Bronchial epithelial cell (primary cell): ENCODE measurements at regions not wholly inside any gene's neighbourhood (a gene's known extent, or its start where the extent isn't known, plus 50 kb on each side); places are given as distances from the start of the nearest gene placed in this dataset.
"Not testable (repeated sequence)": the region's sequence is repeated elsewhere in the genome, so short reads cannot be mapped to it uniquely, and the experiment has no call there.

Experiments used
- DNase-seq: peaks from one replicate; pipeline ENCODE4 v3.0.0-alpha.2; 2010; ENCODE audit warnings: low read depth
- FAIRE-seq: peaks from 2 replicates; lab custom pipeline; 2011; peaks lifted over from hg19 to GRCh38; lab: Jason Lieb, UNC
- H3K27me3 ChIP-seq: 2 replicates; pipeline ENCODE4 v1.5.1; 2011; ENCODE audit warnings: low read length; ENCODE audit not compliant: control insufficient read depth, insufficient read depth
- H3K36me3 ChIP-seq: 2 replicates; pipeline ENCODE4 v1.5.1; 2011; ENCODE audit warnings: low read length; ENCODE audit not compliant: control insufficient read depth, insufficient read depth
- H3K4me3 ChIP-seq: 2 replicates; pipeline ENCODE4 v1.5.1; 2011; ENCODE audit warnings: mild to moderate bottlenecking, low read depth, low read length, control low read depth
- CTCF ChIP-seq: IDR thresholded peaks from 2 replicates; pipeline ENCODE4 v1.5.1; 2011; ENCODE audit warnings: mild to moderate bottlenecking, moderate library complexity, low read length, control low read depth, inconsistent platforms; ENCODE audit not compliant: insufficient read depth, severe bottlenecking

- TF ChIP-seq CTCF, result no peak
- H3K4me3 ChIP-seq, result no peak overlapping the region
- no peak for FAIRE-seq
- no peak for DNase-seq
- H3K27me3 ChIP-seq, result no peaks in the 10 kb centered on the region
- no peaks in the 10 kb centered on the region for H3K36me3 ChIP-seq
Observed at GRCh38 chr21:33993286-33994231, 78.0 kb upstream of the ATP5PO start.

- not testable (repeated sequence) for H3K27me3 ChIP-seq, H3K36me3 ChIP-seq, DNase-seq, FAIRE-seq, H3K4me3 ChIP-seq
Observed at GRCh38 chr21:33992412-33992811, 76.8 kb upstream of the ATP5PO start.

- peaks cover 4% of the 10 kb centered on the region for H3K27me3 ChIP-seq
- TF ChIP-seq CTCF, result no peak
- no peaks in the 10 kb centered on the region for H3K36me3 ChIP-seq
- no peak for FAIRE-seq
- no peak for DNase-seq
- H3K4me3 ChIP-seq, result no peak overlapping the region
Observed at GRCh38 chr21:33991133-33991532, 75.5 kb upstream of the ATP5PO start.

- FAIRE-seq (no peak), DNase-seq (no peak)
- Histone ChIP-seq H3K4me3 (no peak overlapping the region), H3K36me3 (no peaks in the 10 kb centered on the region), H3K27me3 (peaks cover 8% of the 10 kb centered on the region)
- TF ChIP-seq CTCF, result no peak
Observed at GRCh38 chr21:33989440-33989839, 73.8 kb upstream of the ATP5PO start.

DNA sequence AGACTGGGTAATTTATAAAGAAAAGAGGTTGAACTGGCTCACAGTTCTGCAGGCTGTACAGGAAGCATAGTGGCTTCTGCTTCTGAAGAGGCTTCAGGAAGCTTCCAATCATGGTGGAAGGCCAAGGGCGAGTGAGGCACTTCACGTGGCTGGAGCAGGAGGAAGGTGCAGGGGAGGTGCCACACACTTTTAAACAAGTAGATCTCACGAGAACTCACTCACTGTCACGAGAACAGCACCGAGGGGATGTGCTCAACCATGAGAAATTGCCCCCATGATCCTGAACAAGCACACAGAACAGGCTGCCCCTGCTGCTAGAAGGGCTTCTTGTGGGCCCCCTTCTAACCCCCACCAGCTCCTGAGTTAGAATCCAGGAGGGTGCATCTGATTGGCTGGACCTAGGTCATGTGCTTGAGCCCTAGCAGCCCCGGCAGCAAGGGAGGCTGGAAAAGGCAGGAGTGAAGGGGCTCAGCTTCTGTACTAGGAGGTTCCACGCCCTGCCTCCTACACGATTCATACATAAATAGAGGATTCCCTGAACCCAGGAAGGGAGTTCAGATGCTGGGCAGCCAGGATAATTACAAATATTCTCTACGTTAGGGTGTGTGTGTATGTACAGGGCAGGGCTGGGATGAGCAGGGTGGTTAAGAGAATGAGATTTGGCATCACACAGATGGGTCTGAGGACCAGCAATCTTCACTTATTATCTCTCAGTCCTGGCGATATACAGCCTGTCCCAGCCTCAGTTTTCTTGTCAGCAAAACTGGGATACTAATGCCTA lies 72.8 kb upstream of the ATP5PO start:
- Histone ChIP-seq H3K36me3 (no peaks in the 10 kb centered on the region), H3K4me3 (no peak overlapping the region), H3K27me3 (peaks cover 8% of the 10 kb centered on the region)
- DNase-seq, result no peak
- FAIRE-seq, result no peak
- TF ChIP-seq CTCF, result no peak

DNA sequence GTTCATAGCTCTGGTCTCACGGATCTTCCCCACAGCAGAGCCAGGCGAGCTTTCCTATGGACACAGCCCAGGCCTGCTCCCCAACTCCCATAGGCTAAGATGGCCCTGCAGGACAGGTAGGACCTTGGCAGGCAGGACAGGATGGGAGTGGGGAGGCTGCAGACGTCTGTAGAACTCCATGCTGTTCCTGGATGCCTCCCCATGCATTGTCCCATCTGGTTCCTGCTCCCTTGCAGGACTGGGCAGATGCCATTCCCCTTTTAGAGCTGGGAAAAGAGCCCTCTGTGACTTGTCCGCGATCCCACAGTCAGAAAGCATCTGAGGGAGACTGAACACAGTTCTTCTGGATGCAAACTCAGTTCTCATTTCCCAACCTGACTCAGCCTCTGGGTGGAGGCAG lies 71.9 kb upstream of the ATP5PO start:
- TF ChIP-seq CTCF, result no peak
- no peaks in the 10 kb centered on the region for H3K36me3 ChIP-seq
- FAIRE-seq, result no peak

More for the DNA sequence above, 71.9 kb upstream of the ATP5PO start:
- H3K4me3 ChIP-seq, result no peak overlapping the region
- no peak for DNase-seq
- peaks cover 8% of the 10 kb centered on the region for H3K27me3 ChIP-seq
